ENCODE measurements at regions not wholly inside any gene's neighbourhood (a gene's known extent, or its start where the extent isn't known, plus 50 kb on each side); places are given as distances from the start of the nearest gene placed in this dataset.

DNA sequence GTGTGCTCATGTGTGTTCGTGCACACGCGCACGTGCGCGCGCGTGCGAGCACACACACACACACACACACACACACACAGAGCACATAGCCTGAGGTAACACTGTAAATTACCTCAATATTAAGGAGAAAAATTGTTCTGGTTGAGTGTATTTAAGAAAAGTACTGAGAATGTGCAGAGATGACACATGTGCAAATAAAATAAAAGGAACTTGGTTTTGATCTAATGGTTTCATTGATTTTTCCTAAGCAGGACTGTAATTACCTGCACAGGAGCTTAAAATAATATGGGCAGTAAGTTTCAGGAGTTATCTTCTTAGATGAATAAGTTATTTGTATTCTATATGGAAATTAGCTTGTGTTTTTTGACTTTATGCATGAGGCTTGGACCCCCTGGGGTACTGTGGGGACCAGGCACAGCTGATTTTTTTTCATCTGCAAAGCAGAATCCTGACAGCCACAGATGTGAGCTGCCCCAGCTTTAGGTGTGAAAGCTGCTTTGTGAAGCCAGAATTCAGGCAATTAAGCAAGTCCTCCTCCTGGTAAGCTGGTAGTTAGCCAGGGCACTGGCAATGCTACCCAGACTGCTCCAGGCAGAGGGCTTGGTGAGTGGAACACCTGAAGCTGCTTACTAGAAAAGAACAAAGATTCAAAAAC lies 1040.6 kb upstream of the CITED2 start:
- Histone ChIP-seq H3K4me3 (ENCODE audit: low read depth, low read length) (no peak overlapping the region), H3K9ac (ENCODE audit: low read length) (no peak overlapping the region), H3K4me1 (ENCODE audit: control insufficient read depth, insufficient read depth, low read length) (peaks cover 5% of the 10 kb centered on the region; the same call in 1 of the 2 replicates), H3K27me3 (ENCODE audit: control insufficient read depth, insufficient read depth, low read length) (no peaks in the 10 kb centered on the region), H3K9me3 (ENCODE audit: control insufficient read depth, insufficient read depth, low read depth, low read length) (no peaks in the 10 kb centered on the region), H3K27ac (ENCODE audit: low read depth, low read length) (no peak overlapping the region), H3K36me3 (ENCODE audit: control insufficient read depth, insufficient read depth, low read length) (no peaks in the 10 kb centered on the region)

DNA sequence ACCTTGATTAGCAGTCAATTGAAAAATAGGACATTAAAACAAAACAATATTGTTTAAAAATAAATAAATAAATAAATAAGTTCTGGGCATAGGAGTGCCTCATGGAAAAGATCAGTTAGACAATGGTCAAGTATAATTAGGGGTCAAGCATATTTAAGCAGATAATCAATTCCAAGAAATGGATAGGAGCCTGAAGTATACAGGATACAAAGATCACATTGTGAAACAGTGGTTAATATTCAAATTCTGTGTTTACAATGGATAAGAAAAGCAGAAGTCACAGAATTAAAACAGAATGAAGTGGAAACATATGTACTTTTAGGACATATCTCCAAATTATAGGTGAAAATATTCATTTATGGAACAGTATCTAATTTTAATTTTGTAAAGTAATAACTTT lies 1028.6 kb upstream of the CITED2 start:
- H3K27ac ChIP-seq (ENCODE audit: low read depth, low read length) = no peak overlapping the region
- no peaks in the 10 kb centered on the region for H3K27me3 ChIP-seq (ENCODE audit: control insufficient read depth, insufficient read depth, low read length)
- peaks cover 4% of the 10 kb centered on the region for H3K9me3 ChIP-seq (ENCODE audit: control insufficient read depth, insufficient read depth, low read depth, low read length)
- H3K36me3 ChIP-seq (ENCODE audit: control insufficient read depth, insufficient read depth, low read length) = no peaks in the 10 kb centered on the region
- H3K4me1 ChIP-seq (ENCODE audit: control insufficient read depth, insufficient read depth, low read length) = no peaks in the 10 kb centered on the region
- H3K9ac ChIP-seq (ENCODE audit: low read length) = no peak overlapping the region
- no peak overlapping the region for H3K4me3 ChIP-seq (ENCODE audit: low read depth, low read length)

DNA sequence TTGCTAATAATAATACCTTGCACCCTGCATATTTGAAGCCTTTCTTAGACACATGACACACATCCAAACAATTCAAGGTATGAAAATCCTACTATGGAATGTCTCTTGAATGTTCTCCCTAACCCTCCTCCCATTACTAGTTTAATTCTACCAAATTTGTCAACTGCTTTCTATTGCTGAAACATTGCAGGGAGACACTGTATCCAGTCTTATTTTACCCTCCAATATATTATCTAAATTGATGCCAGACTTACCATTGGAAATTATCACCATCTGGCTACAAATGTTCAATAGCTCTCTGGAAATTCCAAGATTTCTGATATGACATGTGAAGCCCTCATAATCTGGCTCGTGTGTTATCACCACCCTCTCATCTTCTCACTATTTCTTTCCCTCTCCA lies 1027.3 kb upstream of the CITED2 start:
- Histone ChIP-seq H3K27me3 (ENCODE audit: control insufficient read depth, insufficient read depth, low read length) (no peaks in the 10 kb centered on the region), H3K27ac (ENCODE audit: low read depth, low read length) (no peak overlapping the region)

DNA sequence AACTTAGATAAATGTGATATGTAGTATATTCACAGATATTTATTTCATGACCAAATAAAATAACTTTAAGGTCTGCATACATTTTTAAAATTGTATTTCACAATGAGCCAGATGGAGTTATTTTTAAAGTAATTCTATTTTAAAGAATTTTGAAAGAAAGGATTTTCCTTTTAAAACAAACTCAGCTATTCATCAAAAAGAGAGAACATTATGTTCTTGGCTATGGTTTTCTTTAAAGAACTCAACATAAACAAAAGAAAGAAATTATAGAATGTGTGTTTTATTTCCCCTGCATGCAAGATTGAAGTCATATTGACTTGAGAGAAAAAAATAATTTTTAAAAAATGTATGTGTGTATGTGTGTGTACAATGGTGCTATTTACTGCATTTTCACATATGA lies 1023.6 kb upstream of the CITED2 start:
- no peaks in the 10 kb centered on the region for H3K9me3 ChIP-seq (ENCODE audit: control insufficient read depth, insufficient read depth, low read depth, low read length)
- H3K4me3 ChIP-seq (ENCODE audit: low read depth, low read length) = no peak overlapping the region
- H3K27ac ChIP-seq (ENCODE audit: low read depth, low read length) = no peak overlapping the region
- no peaks in the 10 kb centered on the region for H3K4me1 ChIP-seq (ENCODE audit: control insufficient read depth, insufficient read depth, low read length)
- H3K36me3 ChIP-seq (ENCODE audit: control insufficient read depth, insufficient read depth, low read length) = no peaks in the 10 kb centered on the region
- H3K9ac ChIP-seq (ENCODE audit: low read length) = no peak overlapping the region
- H3K27me3 ChIP-seq (ENCODE audit: control insufficient read depth, insufficient read depth, low read length) = no peaks in the 10 kb centered on the region

More for the DNA sequence above, 1027.3 kb upstream of the CITED2 start:
- peaks cover 3% of the 10 kb centered on the region; the same call in 1 of the 2 replicates for H3K9me3 ChIP-seq (ENCODE audit: control insufficient read depth, insufficient read depth, low read depth, low read length)
- no peak overlapping the region for H3K4me3 ChIP-seq (ENCODE audit: low read depth, low read length)
- no peak overlapping the region for H3K9ac ChIP-seq (ENCODE audit: low read length)
- H3K36me3 ChIP-seq (ENCODE audit: control insufficient read depth, insufficient read depth, low read length) = no peaks in the 10 kb centered on the region
- no peaks in the 10 kb centered on the region for H3K4me1 ChIP-seq (ENCODE audit: control insufficient read depth, insufficient read depth, low read length)

DNA sequence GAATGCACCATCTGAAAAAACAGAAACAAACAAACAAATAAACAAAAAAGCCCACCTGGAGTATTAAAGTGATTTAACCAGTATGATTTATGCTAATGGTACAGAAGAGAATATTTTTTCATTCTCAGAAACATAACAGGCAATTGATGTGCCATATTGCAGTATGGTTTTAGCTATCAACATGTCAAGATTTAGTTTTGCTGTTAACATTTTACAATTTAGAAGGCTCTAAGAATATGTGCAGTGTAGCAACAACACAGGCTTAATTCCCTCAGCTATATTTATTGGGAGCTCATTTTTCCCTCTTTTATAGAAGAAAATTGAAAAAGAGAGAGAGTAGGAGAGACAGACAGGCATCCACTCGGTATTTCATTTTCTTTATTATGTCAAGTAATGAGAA lies 1022.7 kb upstream of the CITED2 start:
- Histone ChIP-seq H3K4me3 (ENCODE audit: low read depth, low read length) (no peak overlapping the region), H3K4me1 (ENCODE audit: control insufficient read depth, insufficient read depth, low read length) (no peaks in the 10 kb centered on the region), H3K27ac (ENCODE audit: low read depth, low read length) (no peak overlapping the region), H3K9ac (ENCODE audit: low read length) (no peak overlapping the region), H3K27me3 (ENCODE audit: control insufficient read depth, insufficient read depth, low read length) (no peaks in the 10 kb centered on the region), H3K9me3 (ENCODE audit: control insufficient read depth, insufficient read depth, low read depth, low read length) (no peaks in the 10 kb centered on the region), H3K36me3 (ENCODE audit: control insufficient read depth, insufficient read depth, low read length) (no peaks in the 10 kb centered on the region)

DNA sequence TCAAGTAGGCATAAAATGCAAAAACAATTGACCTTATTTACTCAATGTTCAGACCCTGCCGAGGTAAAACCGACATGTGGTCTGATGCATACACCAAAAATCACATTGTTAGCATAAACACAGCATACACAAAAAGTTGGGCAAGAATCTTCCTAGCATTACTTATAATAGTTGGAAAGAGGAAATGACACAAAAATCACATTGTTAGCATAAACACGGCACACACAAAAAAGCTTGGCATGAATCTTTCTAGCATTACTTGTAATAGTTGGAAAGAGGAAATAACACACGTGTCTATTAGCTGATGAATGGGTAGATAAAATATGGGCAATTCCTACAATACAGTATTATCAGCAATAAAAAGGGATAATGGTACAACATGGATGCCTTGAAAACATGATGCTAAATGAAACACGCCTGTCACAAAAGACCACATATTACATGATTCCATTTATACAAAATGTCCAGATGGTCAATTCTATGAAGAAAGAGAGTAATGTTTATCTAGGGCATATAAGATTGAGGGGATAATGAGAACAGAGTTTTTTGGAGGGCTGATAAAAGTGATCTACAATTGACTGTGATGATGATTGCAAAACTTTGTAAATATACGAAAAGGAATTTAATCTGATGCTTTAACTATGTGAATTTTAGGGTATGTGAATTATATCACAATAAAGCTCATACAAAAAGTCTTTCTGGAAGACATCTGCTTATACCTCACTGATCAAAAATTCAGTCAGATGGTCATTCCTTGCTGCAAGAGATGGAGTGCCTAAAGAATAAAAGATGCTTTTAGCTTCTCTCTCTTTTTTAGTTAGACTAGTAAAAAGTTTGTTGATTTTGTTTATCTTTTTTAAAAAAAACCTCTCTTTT lies 1019.5 kb upstream of the CITED2 start:
- H3K9ac ChIP-seq (ENCODE audit: low read length) = no peak overlapping the region
- no peaks in the 10 kb centered on the region for H3K27me3 ChIP-seq (ENCODE audit: control insufficient read depth, insufficient read depth, low read length)
- no peak overlapping the region for H3K4me3 ChIP-seq (ENCODE audit: low read depth, low read length)
- H3K9me3 ChIP-seq (ENCODE audit: control insufficient read depth, insufficient read depth, low read depth, low read length) = no peaks in the 10 kb centered on the region
- no peak overlapping the region for H3K27ac ChIP-seq (ENCODE audit: low read depth, low read length)
- H3K36me3 ChIP-seq (ENCODE audit: control insufficient read depth, insufficient read depth, low read length) = no peaks in the 10 kb centered on the region
- no peaks in the 10 kb centered on the region for H3K4me1 ChIP-seq (ENCODE audit: control insufficient read depth, insufficient read depth, low read length)

DNA sequence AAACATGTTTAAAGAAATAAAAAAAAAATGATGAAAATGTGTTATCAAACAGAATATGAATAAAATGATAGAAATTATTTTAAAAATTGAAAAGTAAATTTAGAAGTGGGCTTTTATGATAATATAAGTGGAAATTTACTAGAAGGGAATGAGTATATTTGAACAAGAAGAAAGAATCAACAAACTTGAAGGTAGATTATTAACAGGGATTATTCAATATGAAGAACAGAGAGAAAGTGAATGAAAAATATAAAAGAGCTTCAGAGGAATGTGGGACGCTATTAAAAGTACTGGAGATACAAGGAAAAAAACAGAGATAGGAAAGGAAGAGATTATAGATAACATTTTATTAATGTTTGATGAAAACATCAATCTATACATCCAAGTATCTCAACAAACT lies 1014.4 kb upstream of the CITED2 start:
- Histone ChIP-seq H3K4me3 (ENCODE audit: low read depth, low read length) (no peak overlapping the region), H3K36me3 (ENCODE audit: control insufficient read depth, insufficient read depth, low read length) (no peaks in the 10 kb centered on the region)

DNA sequence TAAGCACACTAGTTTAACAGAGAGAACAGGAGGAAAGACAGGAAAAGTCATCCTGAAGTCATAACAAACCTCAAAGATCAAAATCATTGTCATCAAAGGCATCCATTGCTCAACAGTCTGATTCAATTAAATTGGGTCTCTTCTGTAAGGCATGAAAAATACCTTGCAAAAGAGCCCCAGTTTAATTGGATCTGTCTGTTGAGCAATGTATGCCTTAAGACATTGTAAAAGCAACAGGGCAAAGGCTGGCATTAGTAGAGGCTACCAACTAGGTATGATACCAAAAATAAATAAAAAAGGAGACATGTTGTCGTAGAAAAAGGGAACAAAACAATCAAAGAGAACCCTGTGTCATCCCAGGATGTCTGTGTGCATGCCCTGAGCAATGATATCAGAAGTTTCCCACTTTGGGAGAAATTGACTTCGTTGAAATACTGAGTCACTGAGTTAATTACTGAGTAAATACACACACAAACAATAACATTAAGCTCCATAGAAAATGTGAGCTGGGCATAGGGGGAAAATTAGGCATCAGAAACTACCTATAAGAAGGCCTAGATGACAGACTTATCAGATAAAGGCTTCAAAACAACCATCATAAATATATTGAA lies 1013.8 kb upstream of the CITED2 start:
- no peaks in the 10 kb centered on the region for H3K27me3 ChIP-seq (ENCODE audit: control insufficient read depth, insufficient read depth, low read length)
- no peaks in the 10 kb centered on the region for H3K4me1 ChIP-seq (ENCODE audit: control insufficient read depth, insufficient read depth, low read length)
- H3K36me3 ChIP-seq (ENCODE audit: control insufficient read depth, insufficient read depth, low read length) = no peaks in the 10 kb centered on the region
- peaks cover 33% of the 10 kb centered on the region for H3K9me3 ChIP-seq (ENCODE audit: control insufficient read depth, insufficient read depth, low read depth, low read length)
- no peak overlapping the region for H3K4me3 ChIP-seq (ENCODE audit: low read depth, low read length)
- H3K27ac ChIP-seq (ENCODE audit: low read depth, low read length) = no peak overlapping the region
- H3K9ac ChIP-seq (ENCODE audit: low read length) = no peak overlapping the region

More for the DNA sequence above, 1014.4 kb upstream of the CITED2 start:
- Histone ChIP-seq H3K4me1 (ENCODE audit: control insufficient read depth, insufficient read depth, low read length) (no peaks in the 10 kb centered on the region), H3K27me3 (ENCODE audit: control insufficient read depth, insufficient read depth, low read length) (no peaks in the 10 kb centered on the region), H3K9ac (ENCODE audit: low read length) (no peak overlapping the region), H3K27ac (ENCODE audit: low read depth, low read length) (no peak overlapping the region), H3K9me3 (ENCODE audit: control insufficient read depth, insufficient read depth, low read depth, low read length) (peaks cover 32% of the 10 kb centered on the region)

DNA sequence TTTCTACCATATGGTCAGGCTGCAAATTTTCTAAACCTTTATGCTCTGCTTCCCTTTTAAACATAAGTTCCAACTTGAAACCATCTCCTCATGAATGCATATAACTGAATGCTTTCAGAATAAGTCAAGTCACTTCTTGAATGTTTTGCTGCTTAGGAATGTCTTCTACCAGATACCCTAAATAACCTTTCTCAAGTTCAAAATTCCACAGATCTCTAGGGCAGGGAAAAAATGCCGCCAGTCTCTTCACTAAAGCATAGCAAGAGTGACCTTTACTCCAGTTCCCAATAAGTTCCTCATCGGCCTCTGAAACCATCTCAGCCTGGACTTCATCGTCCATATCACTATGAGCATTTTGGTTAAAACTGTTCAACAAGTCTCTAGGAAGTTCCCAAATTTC lies 1011.2 kb upstream of the CITED2 start:
- Histone ChIP-seq H3K9me3 (ENCODE audit: control insufficient read depth, insufficient read depth, low read depth, low read length) (peaks cover 33% of the 10 kb centered on the region), H3K4me1 (ENCODE audit: control insufficient read depth, insufficient read depth, low read length) (no peaks in the 10 kb centered on the region), H3K36me3 (ENCODE audit: control insufficient read depth, insufficient read depth, low read length) (no peaks in the 10 kb centered on the region)

DNA sequence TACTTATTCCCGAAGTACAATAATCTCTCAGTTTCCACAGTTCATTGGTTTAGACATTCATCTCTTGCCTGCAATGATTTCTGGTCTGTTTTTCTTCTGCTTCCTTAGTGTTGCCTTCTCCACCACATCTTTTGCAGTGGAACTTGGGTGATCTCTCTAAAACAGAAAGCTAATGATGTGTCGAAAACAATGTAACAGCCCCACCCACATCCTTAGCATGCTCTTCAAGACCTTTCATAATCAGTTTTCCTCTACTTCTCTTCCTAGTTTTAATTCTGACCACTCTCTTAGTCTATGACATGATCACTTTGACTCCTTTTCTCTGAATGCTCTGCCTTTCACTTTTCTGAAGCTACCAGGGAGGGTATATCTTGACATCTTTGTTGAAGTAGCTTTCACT lies 1007.9 kb upstream of the CITED2 start:
- no peak overlapping the region for H3K4me3 ChIP-seq (ENCODE audit: low read depth, low read length)
- H3K4me1 ChIP-seq (ENCODE audit: control insufficient read depth, insufficient read depth, low read length) = no peaks in the 10 kb centered on the region
- no peak overlapping the region for H3K27ac ChIP-seq (ENCODE audit: low read depth, low read length)
- H3K27me3 ChIP-seq (ENCODE audit: control insufficient read depth, insufficient read depth, low read length) = no peaks in the 10 kb centered on the region
- H3K9me3 ChIP-seq (ENCODE audit: control insufficient read depth, insufficient read depth, low read depth, low read length) = peaks cover 28% of the 10 kb centered on the region
- no peak overlapping the region for H3K9ac ChIP-seq (ENCODE audit: low read length)
- H3K36me3 ChIP-seq (ENCODE audit: control insufficient read depth, insufficient read depth, low read length) = no peaks in the 10 kb centered on the region

More for the DNA sequence above, 1011.2 kb upstream of the CITED2 start:
- no peak overlapping the region for H3K4me3 ChIP-seq (ENCODE audit: low read depth, low read length)
- no peaks in the 10 kb centered on the region for H3K27me3 ChIP-seq (ENCODE audit: control insufficient read depth, insufficient read depth, low read length)
- no peak overlapping the region for H3K9ac ChIP-seq (ENCODE audit: low read length)
- no peak overlapping the region for H3K27ac ChIP-seq (ENCODE audit: low read depth, low read length)
